IMR-90 (cell line): ENCODE measurements at regions not wholly inside any gene's neighbourhood (a gene's known extent, or its start where the extent isn't known, plus 50 kb on each side); places are given as distances from the start of the nearest gene placed in this dataset.

Source experiments
- ATAC-seq: fragments of 200-7000 bp; cut with Tn5 transposase; 2 replicates; pipeline ENCODE4 v1.9.1; 2020; ENCODE audit warnings: low read depth, mild to moderate bottlenecking, moderate library complexity
- BruUV-seq: library from RNA; stranded (reverse); fragments of 400-500 nt; replicated peaks from 2 replicates; lab custom pipeline; 2021; lab: Mats Ljungman, UMichigan
- CTCF ChIA-PET: fragments of 300-600 bp; formaldehyde crosslinking; extraction: SDS; loops from one replicate; lab custom pipeline; 2021; ENCODE audit warnings: antibody characterized with exemption; lab: Yijun Ruan, JAX
- POLR2A ChIA-PET: fragments of 300-600 bp; sonication (Branson Sonifier 250); formaldehyde crosslinking; loops from one replicate; lab custom pipeline; 2022; ENCODE audit warnings: antibody characterized with exemption; ENCODE audit not compliant: unreplicated experiment; lab: Charles Lee
- DNase-seq: peaks from one replicate; pipeline ENCODE4 v3.0.0; 2013
- H2AFZ ChIP-seq: replicated peaks from 2 replicates; pipeline ENCODE3; 2013; ENCODE audit warnings: low read length, mild to moderate bottlenecking; ENCODE audit not compliant: poor library complexity
- H2AK5ac ChIP-seq: 2 replicates; pipeline ENCODE4 v1.6.1; 2013; ENCODE audit warnings: low read depth, low read length, inconsistent platforms
- H2AK9ac ChIP-seq: replicated peaks from 2 replicates; pipeline ENCODE3; 2013; ENCODE audit warnings: mild to moderate bottlenecking, low read depth, low read length, moderate library complexity; ENCODE audit not compliant: poor library complexity
- H2BK120ac ChIP-seq: 2 replicates; pipeline ENCODE4 v1.6.1; 2013; ENCODE audit warnings: low read depth, low read length, inconsistent platforms
- H2BK15ac ChIP-seq: 3 replicates; pipeline ENCODE4 v1.6.1; 2013; ENCODE audit warnings: low read depth, low read length, inconsistent platforms
- H2BK20ac ChIP-seq: 2 replicates; pipeline ENCODE4 v1.6.1; 2013; ENCODE audit warnings: low read depth, mild to moderate bottlenecking, inconsistent platforms, low read length, moderate library complexity
- H2BK5ac ChIP-seq: 2 replicates; pipeline ENCODE4 v1.6.1; 2013; ENCODE audit warnings: mild to moderate bottlenecking, low read depth, low read length, inconsistent platforms; ENCODE audit not compliant: poor library complexity, severe bottlenecking
- H3K14ac ChIP-seq: replicated peaks from 2 replicates; pipeline ENCODE4 v1.6.1; 2013; ENCODE audit warnings: low read depth, low read length, inconsistent platforms
- H3K18ac ChIP-seq: 2 replicates; pipeline ENCODE4 v1.6.1; 2013; ENCODE audit warnings: low read depth, low read length, control low read depth
- H3K23ac ChIP-seq: 2 replicates; pipeline ENCODE4 v1.6.1; 2013; ENCODE audit warnings: low read depth, low read length, inconsistent platforms
- H3K27ac ChIP-seq: 2 replicates; pipeline ENCODE4 v1.5.1; 2013; ENCODE audit warnings: mild to moderate bottlenecking, control low read depth, low read length; ENCODE audit not compliant: insufficient read depth
- H3K27me3 ChIP-seq: 2 replicates; pipeline ENCODE4 v1.6.1; 2013; ENCODE audit warnings: low read length; ENCODE audit not compliant: control insufficient read depth, insufficient read depth
- H3K36me3 ChIP-seq: 2 replicates; pipeline ENCODE4 v1.6.1; 2013; ENCODE audit warnings: low read length, mixed read lengths; ENCODE audit not compliant: control insufficient read depth, insufficient read depth
- H3K4ac ChIP-seq: 2 replicates; pipeline ENCODE4 v1.6.1; 2013; ENCODE audit warnings: low read depth, low read length, inconsistent platforms
- H3K4me1 ChIP-seq: 2 replicates; pipeline ENCODE4 v1.6.1; 2013; ENCODE audit warnings: low read length, mixed read lengths; ENCODE audit not compliant: control insufficient read depth, insufficient read depth
- H3K4me2 ChIP-seq: 2 replicates; pipeline ENCODE4 v1.6.1; 2013; ENCODE audit warnings: low read depth, mild to moderate bottlenecking, control low read depth, low read length, moderate library complexity
- H3K4me3 ChIP-seq: 2 replicates; pipeline ENCODE4 v1.5.1; 2013; ENCODE audit warnings: low read depth, mild to moderate bottlenecking, control low read depth, low read length, moderate library complexity; ENCODE audit not compliant: insufficient read depth
- H3K56ac ChIP-seq: 2 replicates; pipeline ENCODE4 v1.6.1; 2013; ENCODE audit warnings: low read length, inconsistent platforms; ENCODE audit not compliant: insufficient read depth; ENCODE audit errors: extremely low read depth
- H3K79me1 ChIP-seq, 2 experiments: 2 replicates each; pipeline ENCODE4 v1.6.1; 2013; ENCODE audit warnings: low read length in 2 of 2, inconsistent platforms in 1 of 2, low read depth in 1 of 2
- H3K9ac ChIP-seq: 2 replicates; pipeline ENCODE4 v1.6.1; 2013; ENCODE audit warnings: low read depth, low read length, control low read depth
- H3K9me1 ChIP-seq: 2 replicates; pipeline ENCODE4 v1.6.1; 2013; ENCODE audit warnings: low read length, inconsistent platforms; ENCODE audit not compliant: insufficient read depth
- H3K9me3 ChIP-seq: 2 replicates; pipeline ENCODE4 v1.6.1; 2013; ENCODE audit warnings: low read length; ENCODE audit not compliant: control insufficient read depth, insufficient read depth
- H4K20me1 ChIP-seq: 2 replicates; pipeline ENCODE4 v1.6.1; 2013; ENCODE audit warnings: low read length, inconsistent platforms; ENCODE audit not compliant: insufficient read depth
- H4K5ac ChIP-seq: 2 replicates; pipeline ENCODE4 v1.6.1; 2013; ENCODE audit warnings: mild to moderate bottlenecking, low read depth, low read length, control low read depth
- H4K8ac ChIP-seq, 2 experiments: 2 replicates each; pipeline ENCODE4 v1.6.1; 2013; ENCODE audit warnings: low read depth in 2 of 2, low read length in 2 of 2, control low read depth in 1 of 2, inconsistent platforms in 1 of 2
- H4K91ac ChIP-seq: 2 replicates; pipeline ENCODE4 v1.6.1; 2013; ENCODE audit warnings: low read depth, low read length, inconsistent platforms; ENCODE audit not compliant: insufficient read depth
- BHLHE40 ChIP-seq: fragments of 150-350 bp; IDR thresholded peaks from 2 replicates; pipeline ENCODE4 v1.6.1; 2016; ENCODE audit warnings: mild to moderate bottlenecking, low read depth, low read length
- CEBPB ChIP-seq: IDR thresholded peaks from 2 replicates; pipeline ENCODE4 v1.6.1; 2012; ENCODE audit warnings: low read depth, low read length, improper control_type of control experiment
- CHD1 ChIP-seq: IDR thresholded peaks from 2 replicates; pipeline ENCODE4 v1.6.1; 2012; ENCODE audit warnings: low read depth, low read length, improper control_type of control experiment
- FOS ChIP-seq: fragments of 150-350 bp; IDR thresholded peaks from 2 replicates; pipeline ENCODE4 v1.6.1; 2016; ENCODE audit warnings: low read depth, low read length
- MAZ ChIP-seq: IDR thresholded peaks from 2 replicates; pipeline ENCODE4 v1.6.1; 2012; ENCODE audit warnings: low read depth, mild to moderate bottlenecking, low read length, improper control_type of control experiment, moderate library complexity, borderline replicate concordance
- MXI1 ChIP-seq: IDR thresholded peaks from 2 replicates; pipeline ENCODE4 v1.6.1; 2012; ENCODE audit warnings: low read depth, mild to moderate bottlenecking, low read length, moderate library complexity, borderline replicate concordance
- NFE2L2 ChIP-seq: fragments of 150-350 bp; IDR thresholded peaks from 2 replicates; pipeline ENCODE4 v1.6.1; 2016; ENCODE audit warnings: low read depth, mild to moderate bottlenecking, low read length
- POLR2A ChIP-seq: IDR thresholded peaks from 2 replicates; pipeline ENCODE4 v1.6.1; 2012; ENCODE audit warnings: mild to moderate bottlenecking, low read depth, low read length
- RCOR1 ChIP-seq: IDR thresholded peaks from 2 replicates; pipeline ENCODE4 v1.6.1; 2012; ENCODE audit warnings: mild to moderate bottlenecking, low read length, improper control_type of control experiment; ENCODE audit not compliant: insufficient replicate concordance
- RFX5 ChIP-seq: IDR thresholded peaks from 2 replicates; pipeline ENCODE4 v1.8.0; 2012; ENCODE audit warnings: low read depth, mild to moderate bottlenecking, low read length, moderate library complexity
- SMC3 ChIP-seq: fragments of 150-350 bp; IDR thresholded peaks from 2 replicates; pipeline ENCODE4 v1.6.1; 2016; ENCODE audit warnings: low read depth, mild to moderate bottlenecking, antibody characterized with exemption, low read length, moderate library complexity
- WGBS, 2 experiments: methylation state at CpG; one replicate each; pipeline versions ENCODE4 v1.1.5 to v1.1.7; 2013; ENCODE audit warnings: missing lambda C conversion rate in 2 of 2; ENCODE audit not compliant: insufficient read length in 1 of 2; ENCODE audit errors: extremely low coverage in 2 of 2; 5-methylcytosine and 5-hydroxymethylcytosine counted together
- dilution Hi-C: fragments of 300-500 bp; cut with HindIII; formaldehyde crosslinking; loops from one replicate; pipeline ENCODE4 v1.14.3; 2018; ENCODE audit warnings: low sequenced_read_pairs; ENCODE audit not compliant: unreplicated experiment
- in situ Hi-C: fragments of 300-500 bp; cut with MboI; formaldehyde crosslinking; loops from 3 replicates; pipeline ENCODE4 v1.14.3; 2019; ENCODE audit warnings: low sequenced_read_pairs, inconsistent platforms, mixed read lengths
- intact Hi-C: fragments of 100-400 bp; cut with micrococcal nuclease; formaldehyde crosslinking; loops from 2 replicates; pipeline ENCODE4 v1.10.0; 2022
- TF ChIP-seq, protein P1 (sequence below): fragments of 150-350 bp; IDR thresholded peaks from 2 replicates; pipeline ENCODE4 v1.6.1; 2017; ENCODE audit warnings: mild to moderate bottlenecking, antibody characterized with exemption, low read length, low read depth
- TF ChIP-seq, protein P2 (sequence below): fragments of 150-350 bp; IDR thresholded peaks from 2 replicates; pipeline ENCODE4 v1.6.1; 2016; ENCODE audit warnings: low read depth, mild to moderate bottlenecking, low read length, moderate library complexity, borderline replicate concordance
- TF ChIP-seq, protein P3 (sequence below): conservative IDR thresholded peaks from 2 replicates; pipeline ENCODE4 v1.5.1; 2012; ENCODE audit warnings: mild to moderate bottlenecking, low read depth, low read length, improper control_type of control experiment

DNA sequence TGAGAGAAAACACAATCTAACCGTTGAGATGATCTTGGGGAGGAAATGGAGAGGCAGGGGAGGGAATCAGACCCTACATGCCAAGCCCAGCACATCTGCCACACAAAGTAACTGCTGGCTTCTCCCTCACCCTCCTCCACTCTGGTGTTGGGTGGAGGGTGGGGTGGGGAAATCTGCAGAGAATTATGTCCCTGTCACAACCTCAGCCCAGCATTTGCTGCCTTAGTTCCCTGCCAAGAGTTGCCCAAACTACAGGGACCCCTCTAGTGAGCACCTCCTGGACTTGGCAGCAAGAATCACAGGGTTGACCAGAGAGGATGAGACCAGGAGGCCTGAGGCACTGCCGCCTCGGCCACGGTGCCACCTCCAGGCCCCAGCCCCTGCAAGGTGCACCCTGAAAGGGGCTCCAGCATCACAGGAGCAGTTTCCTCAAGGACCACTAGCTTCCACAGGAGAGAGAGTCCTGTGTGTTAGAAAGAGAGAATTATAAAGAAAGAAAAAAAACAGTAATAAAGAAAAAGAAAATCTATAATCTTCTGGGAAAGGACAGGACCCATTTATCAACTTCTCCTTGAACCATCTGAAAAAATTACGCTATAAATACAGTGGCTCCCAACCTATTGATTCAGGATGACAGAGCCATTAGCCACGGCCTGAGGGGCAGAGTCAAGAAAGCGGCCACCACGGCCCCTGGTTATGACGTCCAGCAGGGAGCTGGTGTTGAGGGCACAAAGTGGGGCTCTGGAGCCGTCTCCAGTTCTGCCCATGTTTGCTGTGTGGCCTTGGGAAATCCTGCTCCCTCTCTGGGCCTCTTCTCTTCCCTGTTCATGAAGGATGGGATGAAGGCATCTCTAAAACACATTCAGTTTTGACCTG is 451.7 kb downstream of the MATN1 start:
- Histone ChIP-seq H3K4me3 (no peak overlapping the region), H2BK15ac (no peak overlapping the region), H3K9ac (no peak overlapping the region), H3K79me1 (no peaks in the 10 kb centered on the region), H4K8ac (no peak overlapping the region), H4K20me1 (no peaks in the 10 kb centered on the region), H2AK5ac (no peak overlapping the region), H3K4ac (no peak overlapping the region), H3K18ac (no peak overlapping the region), H4K5ac (no peak overlapping the region), H3K9me3 (no peaks in the 10 kb centered on the region), H2BK5ac (no peak overlapping the region), H3K56ac (no peak overlapping the region), H2BK120ac (no peak overlapping the region), H3K27me3 (no peaks in the 10 kb centered on the region), H4K91ac (no peak overlapping the region), H3K9me1 (no peaks in the 10 kb centered on the region), H3K23ac (no peak overlapping the region), H3K4me1 (no peaks in the 10 kb centered on the region), H2AK9ac (no peak overlapping the region), H3K27ac (no peak overlapping the region), H3K14ac (no peak overlapping the region), H3K36me3 (no peaks in the 10 kb centered on the region), H3K4me2 (no peak overlapping the region), H2AFZ (no peak overlapping the region), H2BK20ac (no peak overlapping the region)
- dilution Hi-C loops, result no loop called here
- TF ChIP-seq, protein P1, sequence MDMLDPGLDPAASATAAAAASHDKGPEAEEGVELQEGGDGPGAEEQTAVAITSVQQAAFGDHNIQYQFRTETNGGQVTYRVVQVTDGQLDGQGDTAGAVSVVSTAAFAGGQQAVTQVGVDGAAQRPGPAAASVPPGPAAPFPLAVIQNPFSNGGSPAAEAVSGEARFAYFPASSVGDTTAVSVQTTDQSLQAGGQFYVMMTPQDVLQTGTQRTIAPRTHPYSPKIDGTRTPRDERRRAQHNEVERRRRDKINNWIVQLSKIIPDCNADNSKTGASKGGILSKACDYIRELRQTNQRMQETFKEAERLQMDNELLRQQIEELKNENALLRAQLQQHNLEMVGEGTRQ, result no peak
- no peak for TF ChIP-seq BHLHE40
- no peak for TF ChIP-seq MXI1
- no peak for TF ChIP-seq CHD1
- TF ChIP-seq, protein P2, sequence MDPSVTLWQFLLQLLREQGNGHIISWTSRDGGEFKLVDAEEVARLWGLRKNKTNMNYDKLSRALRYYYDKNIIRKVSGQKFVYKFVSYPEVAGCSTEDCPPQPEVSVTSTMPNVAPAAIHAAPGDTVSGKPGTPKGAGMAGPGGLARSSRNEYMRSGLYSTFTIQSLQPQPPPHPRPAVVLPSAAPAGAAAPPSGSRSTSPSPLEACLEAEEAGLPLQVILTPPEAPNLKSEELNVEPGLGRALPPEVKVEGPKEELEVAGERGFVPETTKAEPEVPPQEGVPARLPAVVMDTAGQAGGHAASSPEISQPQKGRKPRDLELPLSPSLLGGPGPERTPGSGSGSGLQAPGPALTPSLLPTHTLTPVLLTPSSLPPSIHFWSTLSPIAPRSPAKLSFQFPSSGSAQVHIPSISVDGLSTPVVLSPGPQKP, result no peak
- no peak for TF ChIP-seq RFX5
- no peak for TF ChIP-seq SMC3
- TF ChIP-seq MAZ, result no peak
- no peak for TF ChIP-seq NFE2L2
- no peak for TF ChIP-seq FOS
- TF ChIP-seq POLR2A, result no peak
- TF ChIP-seq CEBPB, result no peak
- TF ChIP-seq, protein P3, sequence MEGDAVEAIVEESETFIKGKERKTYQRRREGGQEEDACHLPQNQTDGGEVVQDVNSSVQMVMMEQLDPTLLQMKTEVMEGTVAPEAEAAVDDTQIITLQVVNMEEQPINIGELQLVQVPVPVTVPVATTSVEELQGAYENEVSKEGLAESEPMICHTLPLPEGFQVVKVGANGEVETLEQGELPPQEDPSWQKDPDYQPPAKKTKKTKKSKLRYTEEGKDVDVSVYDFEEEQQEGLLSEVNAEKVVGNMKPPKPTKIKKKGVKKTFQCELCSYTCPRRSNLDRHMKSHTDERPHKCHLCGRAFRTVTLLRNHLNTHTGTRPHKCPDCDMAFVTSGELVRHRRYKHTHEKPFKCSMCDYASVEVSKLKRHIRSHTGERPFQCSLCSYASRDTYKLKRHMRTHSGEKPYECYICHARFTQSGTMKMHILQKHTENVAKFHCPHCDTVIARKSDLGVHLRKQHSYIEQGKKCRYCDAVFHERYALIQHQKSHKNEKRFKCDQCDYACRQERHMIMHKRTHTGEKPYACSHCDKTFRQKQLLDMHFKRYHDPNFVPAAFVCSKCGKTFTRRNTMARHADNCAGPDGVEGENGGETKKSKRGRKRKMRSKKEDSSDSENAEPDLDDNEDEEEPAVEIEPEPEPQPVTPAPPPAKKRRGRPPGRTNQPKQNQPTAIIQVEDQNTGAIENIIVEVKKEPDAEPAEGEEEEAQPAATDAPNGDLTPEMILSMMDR, result no peak
- TF ChIP-seq RCOR1, result no peak
- POLR2A ChIA-PET, result no interaction called here
- BruUV-seq, result no TSS peak
- WGBS, 2 experiments, result 40% methylated on average over 4 of the region's 10 CpGs; no CpG with 5 or more reads in 1 of the 2 experiments
- CTCF ChIA-PET, result no interaction called here
- intact Hi-C loops, result no loop called here
- ATAC-seq, result no peak
- DNase-seq, result no peak
- in situ Hi-C loops, result no loop called here
